ENCODE measurements at regions not wholly inside any gene's neighbourhood (a gene's known extent, or its start where the extent isn't known, plus 50 kb on each side); places are given as distances from the start of the nearest gene placed in this dataset.

DNA sequence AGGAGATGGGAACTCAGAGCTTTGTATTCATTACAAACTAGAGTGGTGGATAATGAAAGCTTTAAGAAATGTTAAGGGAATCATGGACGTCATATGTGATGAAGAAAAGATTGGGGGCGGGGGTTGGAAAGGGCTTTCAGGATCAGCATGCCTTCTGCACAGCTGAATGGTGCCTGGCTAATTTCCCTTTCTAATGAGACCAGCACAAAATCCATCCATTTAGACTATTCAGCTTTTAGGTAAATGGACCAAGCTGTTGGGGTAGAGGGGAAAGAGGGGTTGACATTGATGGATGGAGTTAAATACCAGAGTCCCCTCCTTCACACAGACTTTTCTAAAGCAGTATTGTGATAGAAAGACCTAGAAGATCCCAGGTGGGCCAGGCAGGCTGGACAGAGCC is 737.9 kb upstream of the WWC1 start:
- no peaks in the 10 kb centered on the region for H3K9me3 ChIP-seq (replicated peaks; ENCODE audit: control insufficient read depth, insufficient read depth, low read length)
- H3K4me3 ChIP-seq (replicated peaks in 1 of 3; ENCODE audit: insufficient read depth in 1 of 3, low read depth in 1 of 3, low read length in 3 of 3), result no peak overlapping the region
- no peak overlapping the region for H3K9ac ChIP-seq (replicated peaks; ENCODE audit: extremely low read depth, insufficient read depth, low read length)
- H3K4me1 ChIP-seq (ENCODE audit: control insufficient read depth, extremely low read depth, insufficient read depth, low read length), result no peaks in the 10 kb centered on the region
- TF ChIP-seq EZH2 (IDR thresholded peaks at IDR 0.05; ENCODE audit: borderline replicate concordance, low read depth, low read length, severe bottlenecking) (no peak), MYC (IDR thresholded peaks at IDR 0.05; ENCODE audit: low read depth, low read length) (no peak), POLR2A (IDR thresholded peaks at IDR 0.05; ENCODE audit: low read depth, low read length) (no peak), GATA2 (IDR thresholded peaks at IDR 0.05; ENCODE audit: insufficient read depth, insufficient read length, low read depth, low read length) (no peak)
- dilution Hi-C loops (cut with MboI; ENCODE audit: extremely low pct_ligation_motif_present, low sequenced_read_pairs) (no loop called here), intact Hi-C loops (cut with micrococcal nuclease) (no loop called here)
- no peak overlapping the region for H3K4me2 ChIP-seq (ENCODE audit: insufficient read depth, low read length)
- CTCF ChIA-PET, result no interaction called here
- H3K27me3 ChIP-seq (ENCODE audit: control insufficient read depth in 2 of 2, insufficient read depth in 2 of 2, low read length in 2 of 2), result no peaks in the 10 kb centered on the region
- POLR2A ChIA-PET, result no interaction called here
- H4K20me1 ChIP-seq (replicated peaks; ENCODE audit: control insufficient read depth, extremely low read depth, insufficient read depth, low read length), result no peaks in the 10 kb centered on the region
- no peak overlapping the region for H3K27ac ChIP-seq (ENCODE audit: insufficient read depth, low read depth, low read length)
- H3K79me2 ChIP-seq (ENCODE audit: control insufficient read depth, insufficient read depth, low read length), result no peaks in the 10 kb centered on the region
- DNase-seq (ENCODE audit: low read depth, low spot score), result no peak
- no peaks in the 10 kb centered on the region for H3K9me1 ChIP-seq (replicated peaks; ENCODE audit: control insufficient read depth, extremely low read depth, insufficient read depth, low read length)
- no TSS peak for BruUV-seq (replicated peaks)
- no peaks in the 10 kb centered on the region for H3K36me3 ChIP-seq (ENCODE audit: control insufficient read depth in 2 of 2, extremely low read depth in 1 of 2, insufficient read depth in 2 of 2, low read length in 2 of 2)
- no peak for FAIRE-seq
- no peak overlapping the region for H2AFZ ChIP-seq (ENCODE audit: low read depth, low read length)

DNA sequence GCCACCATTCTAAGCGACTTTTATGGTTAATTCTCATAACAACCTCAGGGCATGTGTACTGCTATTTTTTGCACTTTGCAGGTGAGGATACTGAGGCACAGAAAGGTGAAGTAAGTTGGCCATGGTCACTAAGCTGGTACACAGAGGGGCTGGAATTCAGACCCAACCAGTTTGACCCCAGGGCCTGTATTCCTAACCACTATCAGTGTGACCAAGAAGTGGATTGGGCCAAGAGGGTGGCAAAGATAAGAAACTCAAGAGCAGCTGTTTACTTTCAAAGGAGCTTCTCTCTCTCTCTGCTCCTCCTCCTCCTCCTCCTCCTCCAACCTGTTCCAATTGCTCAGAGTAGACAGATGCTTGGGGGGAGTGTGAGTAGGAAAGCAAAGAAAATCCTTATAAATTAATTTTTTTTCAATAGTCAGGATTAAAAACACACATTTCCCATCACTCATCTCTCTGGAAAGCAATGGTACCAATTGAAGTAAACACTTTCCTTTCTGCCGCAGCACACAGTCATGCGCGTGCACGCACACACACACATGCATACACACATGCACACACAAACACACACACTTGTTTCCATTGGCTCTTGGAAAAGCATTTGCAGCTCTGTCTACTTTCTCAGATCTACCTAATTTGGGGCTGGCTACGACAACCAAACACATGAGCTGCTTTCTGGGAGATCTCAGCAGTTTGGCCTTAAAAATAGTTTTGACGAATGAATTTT is 736.7 kb upstream of the WWC1 start:
- Histone ChIP-seq H3K4me2 (ENCODE audit: insufficient read depth, low read length) (no peak overlapping the region), H3K27ac (ENCODE audit: insufficient read depth, low read depth, low read length) (no peak overlapping the region), H4K20me1 (replicated peaks; ENCODE audit: control insufficient read depth, extremely low read depth, insufficient read depth, low read length) (no peaks in the 10 kb centered on the region), H3K36me3 (ENCODE audit: control insufficient read depth in 2 of 2, extremely low read depth in 1 of 2, insufficient read depth in 2 of 2, low read length in 2 of 2) (no peaks in the 10 kb centered on the region), H3K4me3 (replicated peaks in 1 of 3; ENCODE audit: insufficient read depth in 1 of 3, low read depth in 1 of 3, low read length in 3 of 3) (no peak overlapping the region), H3K9ac (replicated peaks; ENCODE audit: extremely low read depth, insufficient read depth, low read length) (no peak overlapping the region), H2AFZ (ENCODE audit: low read depth, low read length) (no peak overlapping the region), H3K27me3 (ENCODE audit: control insufficient read depth in 2 of 2, insufficient read depth in 2 of 2, low read length in 2 of 2) (no peaks in the 10 kb centered on the region), H3K9me3 (replicated peaks; ENCODE audit: control insufficient read depth, insufficient read depth, low read length) (no peaks in the 10 kb centered on the region), H3K9me1 (replicated peaks; ENCODE audit: control insufficient read depth, extremely low read depth, insufficient read depth, low read length) (no peaks in the 10 kb centered on the region), H3K79me2 (ENCODE audit: control insufficient read depth, insufficient read depth, low read length) (no peaks in the 10 kb centered on the region), H3K4me1 (ENCODE audit: control insufficient read depth, extremely low read depth, insufficient read depth, low read length) (no peaks in the 10 kb centered on the region)
- POLR2A ChIA-PET, result no interaction called here
- DNase-seq (ENCODE audit: low read depth, low spot score) (no peak), FAIRE-seq (no peak)
- intact Hi-C loops (cut with micrococcal nuclease), result no loop called here
- dilution Hi-C loops (cut with MboI; ENCODE audit: extremely low pct_ligation_motif_present, low sequenced_read_pairs), result no loop called here
- TF ChIP-seq, protein P1, sequence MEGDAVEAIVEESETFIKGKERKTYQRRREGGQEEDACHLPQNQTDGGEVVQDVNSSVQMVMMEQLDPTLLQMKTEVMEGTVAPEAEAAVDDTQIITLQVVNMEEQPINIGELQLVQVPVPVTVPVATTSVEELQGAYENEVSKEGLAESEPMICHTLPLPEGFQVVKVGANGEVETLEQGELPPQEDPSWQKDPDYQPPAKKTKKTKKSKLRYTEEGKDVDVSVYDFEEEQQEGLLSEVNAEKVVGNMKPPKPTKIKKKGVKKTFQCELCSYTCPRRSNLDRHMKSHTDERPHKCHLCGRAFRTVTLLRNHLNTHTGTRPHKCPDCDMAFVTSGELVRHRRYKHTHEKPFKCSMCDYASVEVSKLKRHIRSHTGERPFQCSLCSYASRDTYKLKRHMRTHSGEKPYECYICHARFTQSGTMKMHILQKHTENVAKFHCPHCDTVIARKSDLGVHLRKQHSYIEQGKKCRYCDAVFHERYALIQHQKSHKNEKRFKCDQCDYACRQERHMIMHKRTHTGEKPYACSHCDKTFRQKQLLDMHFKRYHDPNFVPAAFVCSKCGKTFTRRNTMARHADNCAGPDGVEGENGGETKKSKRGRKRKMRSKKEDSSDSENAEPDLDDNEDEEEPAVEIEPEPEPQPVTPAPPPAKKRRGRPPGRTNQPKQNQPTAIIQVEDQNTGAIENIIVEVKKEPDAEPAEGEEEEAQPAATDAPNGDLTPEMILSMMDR (IDR thresholded peaks at IDR 0.05; ENCODE audit: extremely low read depth in 1 of 2, insufficient read depth in 1 of 2, low read depth in 1 of 2, low read length in 2 of 2), result no peak
- TF ChIP-seq GATA2 (IDR thresholded peaks at IDR 0.05; ENCODE audit: insufficient read depth, insufficient read length, low read depth, low read length), result no peak
- TF ChIP-seq MYC (IDR thresholded peaks at IDR 0.05; ENCODE audit: low read depth, low read length), result no peak
- TF ChIP-seq EZH2 (IDR thresholded peaks at IDR 0.05; ENCODE audit: borderline replicate concordance, low read depth, low read length, severe bottlenecking), result no peak
- TF ChIP-seq, protein P2, sequence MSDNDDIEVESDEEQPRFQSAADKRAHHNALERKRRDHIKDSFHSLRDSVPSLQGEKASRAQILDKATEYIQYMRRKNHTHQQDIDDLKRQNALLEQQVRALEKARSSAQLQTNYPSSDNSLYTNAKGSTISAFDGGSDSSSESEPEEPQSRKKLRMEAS (IDR thresholded peaks at IDR 0.05; ENCODE audit: insufficient read depth, insufficient read length), result no peak
- no peak for TF ChIP-seq POLR2A (IDR thresholded peaks at IDR 0.05; ENCODE audit: low read depth, low read length)
- no peak for TF ChIP-seq POLR2AphosphoS5 (IDR thresholded peaks at IDR 0.05; ENCODE audit: insufficient read depth, low read depth, low read length)
- TF ChIP-seq JUN (IDR thresholded peaks at IDR 0.05; ENCODE audit: borderline replicate concordance, insufficient read depth, insufficient read length, low read depth), result no peak
- TF ChIP-seq FOS (IDR thresholded peaks at IDR 0.05; ENCODE audit: borderline replicate concordance, insufficient read depth, low read length), result no peak
- BruUV-seq (replicated peaks), result no TSS peak
- CTCF ChIA-PET, result no interaction called here

Measured in endothelial cell of umbilical vein (primary cell).